ENCODE measurements at regions not wholly inside any gene's neighbourhood (a gene's known extent, or its start where the extent isn't known, plus 50 kb on each side); places are given as distances from the start of the nearest gene placed in this dataset.

DNA sequence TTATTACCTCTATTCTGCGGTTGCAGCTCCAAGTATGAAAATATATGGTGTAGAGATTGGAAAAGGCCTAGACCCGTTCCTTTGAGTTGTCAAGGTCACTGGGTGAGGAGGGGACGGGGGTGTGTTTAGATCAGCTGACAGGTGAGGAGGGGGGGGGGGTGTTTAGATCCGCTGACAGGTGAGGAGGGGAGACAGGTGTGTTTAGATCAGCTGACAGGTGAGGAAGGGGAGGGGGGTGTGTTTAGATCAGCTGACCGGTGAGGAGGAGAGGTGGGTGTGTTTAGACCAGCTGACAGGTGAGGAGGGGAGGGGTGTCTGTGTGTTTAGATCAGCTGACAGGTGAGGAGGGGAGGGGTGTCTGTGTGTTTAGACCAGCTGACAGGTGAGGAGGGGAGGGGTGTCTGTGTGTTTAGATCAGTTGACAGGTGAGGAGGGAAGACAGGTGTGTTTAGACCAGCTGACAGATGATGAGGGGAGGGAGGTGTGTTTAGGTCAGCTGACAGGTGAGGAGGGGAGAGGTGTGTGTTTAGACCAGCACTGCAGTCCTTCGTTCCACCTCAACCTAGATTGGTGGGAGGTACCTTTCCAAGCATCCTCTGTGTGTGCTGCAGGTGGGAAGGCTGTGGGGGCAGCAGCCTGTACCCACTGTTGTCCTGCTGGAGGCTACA lies 655.0 kb upstream of the ADARB2 start:
- Mint-ChIP-seq H3K27ac (ENCODE audit: unreplicated experiment) (no peak overlapping the region), H3K27me3 (ENCODE audit: unreplicated experiment) (peaks cover 22% of the 10 kb centered on the region), H3K4me1 (ENCODE audit: unreplicated experiment) (no peaks in the 10 kb centered on the region), H3K36me3 (ENCODE audit: unreplicated experiment) (no peaks in the 10 kb centered on the region), H3K4me3 (ENCODE audit: unreplicated experiment) (no peak overlapping the region), H3K9me3 (ENCODE audit: unreplicated experiment) (no peaks in the 10 kb centered on the region)
- DNase-seq (ENCODE audit: extremely low spot score, unreplicated experiment) = no peak
- TF ChIP-seq, protein P1, sequence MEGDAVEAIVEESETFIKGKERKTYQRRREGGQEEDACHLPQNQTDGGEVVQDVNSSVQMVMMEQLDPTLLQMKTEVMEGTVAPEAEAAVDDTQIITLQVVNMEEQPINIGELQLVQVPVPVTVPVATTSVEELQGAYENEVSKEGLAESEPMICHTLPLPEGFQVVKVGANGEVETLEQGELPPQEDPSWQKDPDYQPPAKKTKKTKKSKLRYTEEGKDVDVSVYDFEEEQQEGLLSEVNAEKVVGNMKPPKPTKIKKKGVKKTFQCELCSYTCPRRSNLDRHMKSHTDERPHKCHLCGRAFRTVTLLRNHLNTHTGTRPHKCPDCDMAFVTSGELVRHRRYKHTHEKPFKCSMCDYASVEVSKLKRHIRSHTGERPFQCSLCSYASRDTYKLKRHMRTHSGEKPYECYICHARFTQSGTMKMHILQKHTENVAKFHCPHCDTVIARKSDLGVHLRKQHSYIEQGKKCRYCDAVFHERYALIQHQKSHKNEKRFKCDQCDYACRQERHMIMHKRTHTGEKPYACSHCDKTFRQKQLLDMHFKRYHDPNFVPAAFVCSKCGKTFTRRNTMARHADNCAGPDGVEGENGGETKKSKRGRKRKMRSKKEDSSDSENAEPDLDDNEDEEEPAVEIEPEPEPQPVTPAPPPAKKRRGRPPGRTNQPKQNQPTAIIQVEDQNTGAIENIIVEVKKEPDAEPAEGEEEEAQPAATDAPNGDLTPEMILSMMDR (IDR thresholded peaks at IDR 0.05) = no peak

DNA sequence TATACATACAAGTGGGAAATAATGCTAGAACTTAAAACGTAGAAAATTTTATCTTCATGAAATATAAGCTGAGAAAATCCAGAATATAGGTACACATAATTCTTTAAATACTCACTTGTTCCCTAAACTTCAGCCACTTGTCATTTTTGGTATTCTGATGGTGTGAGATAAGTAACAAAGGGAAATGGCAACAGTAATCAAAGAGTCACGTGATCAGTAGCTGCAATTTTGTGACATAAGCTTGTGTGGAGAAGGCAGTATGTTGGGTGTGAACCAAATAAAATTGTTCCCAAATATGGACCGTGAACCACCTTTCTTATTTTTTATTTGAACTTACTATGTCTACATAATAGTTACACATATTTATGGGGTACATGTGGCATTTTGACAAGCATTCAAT lies 650.3 kb upstream of the ADARB2 start:
- H3K9me3 Mint-ChIP-seq (ENCODE audit: unreplicated experiment) = peaks cover 6% of the 10 kb centered on the region
- no peak overlapping the region for H3K27ac Mint-ChIP-seq (ENCODE audit: unreplicated experiment)
- H3K4me1 Mint-ChIP-seq (ENCODE audit: unreplicated experiment) = no peaks in the 10 kb centered on the region
- H3K27me3 Mint-ChIP-seq (ENCODE audit: unreplicated experiment) = peaks cover 26% of the 10 kb centered on the region
- TF ChIP-seq, protein P1 (IDR thresholded peaks at IDR 0.05) = no peak
- no peaks in the 10 kb centered on the region for H3K36me3 Mint-ChIP-seq (ENCODE audit: unreplicated experiment)
- H3K4me3 Mint-ChIP-seq (ENCODE audit: unreplicated experiment) = no peak overlapping the region
- no peak for DNase-seq (ENCODE audit: extremely low spot score, unreplicated experiment)

DNA sequence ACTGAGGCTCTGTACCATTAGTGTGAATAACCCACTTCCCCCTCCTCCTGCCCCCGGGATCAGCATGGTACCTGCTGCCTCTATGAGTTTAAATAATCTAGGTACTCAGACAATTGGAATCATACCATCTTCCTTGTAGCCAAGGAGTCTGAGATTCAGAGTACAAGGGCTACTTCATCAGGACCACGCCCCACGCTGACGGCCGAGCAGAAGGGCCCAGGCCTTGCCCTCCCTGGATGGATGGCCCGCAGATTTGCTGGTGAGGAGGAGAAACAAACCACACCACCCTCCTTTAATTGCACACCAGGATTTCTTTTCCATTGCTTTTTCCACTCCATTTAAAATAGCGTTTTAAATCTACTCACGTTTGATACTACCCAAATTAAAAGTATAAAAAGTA lies 649.9 kb upstream of the ADARB2 start:
- H3K4me1 Mint-ChIP-seq (ENCODE audit: unreplicated experiment) = no peaks in the 10 kb centered on the region
- H3K27ac Mint-ChIP-seq (ENCODE audit: unreplicated experiment) = no peak overlapping the region
- H3K36me3 Mint-ChIP-seq (ENCODE audit: unreplicated experiment) = no peaks in the 10 kb centered on the region

DNA sequence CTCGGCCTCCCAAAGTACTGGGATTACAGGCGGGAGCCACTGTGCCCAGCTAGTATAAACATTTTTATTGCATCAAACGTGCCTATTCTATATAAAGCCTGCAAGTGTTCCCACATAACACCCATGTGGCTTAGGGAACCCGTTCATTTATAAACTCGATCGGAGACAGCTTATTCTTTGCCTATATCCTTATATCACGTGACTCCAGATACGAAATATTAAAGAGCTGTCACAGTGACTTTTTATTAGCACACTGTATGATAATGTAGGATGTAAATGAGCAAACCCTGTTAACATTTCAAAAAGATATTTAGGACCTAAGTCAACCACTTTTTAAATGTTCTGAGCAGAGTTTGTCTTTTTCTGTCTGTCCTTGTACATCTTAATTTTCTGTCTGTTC lies 642.9 kb upstream of the ADARB2 start:
- no peaks in the 10 kb centered on the region for H3K36me3 Mint-ChIP-seq (ENCODE audit: unreplicated experiment)
- DNase-seq (ENCODE audit: extremely low spot score, unreplicated experiment) = no peak
- H3K27ac Mint-ChIP-seq (ENCODE audit: unreplicated experiment) = no peak overlapping the region
- H3K9me3 Mint-ChIP-seq (ENCODE audit: unreplicated experiment) = peaks cover 6% of the 10 kb centered on the region
- H3K4me1 Mint-ChIP-seq (ENCODE audit: unreplicated experiment) = no peaks in the 10 kb centered on the region
- H3K4me3 Mint-ChIP-seq (ENCODE audit: unreplicated experiment) = no peak overlapping the region
- H3K27me3 Mint-ChIP-seq (ENCODE audit: unreplicated experiment) = peaks cover 17% of the 10 kb centered on the region
- TF ChIP-seq, protein P1 (IDR thresholded peaks at IDR 0.05) = no peak

More for the DNA sequence above, 649.9 kb upstream of the ADARB2 start:
- TF ChIP-seq, protein P1 (IDR thresholded peaks at IDR 0.05) = no peak
- peaks cover 26% of the 10 kb centered on the region for H3K27me3 Mint-ChIP-seq (ENCODE audit: unreplicated experiment)
- DNase-seq (ENCODE audit: extremely low spot score, unreplicated experiment) = no peak
- peaks cover 6% of the 10 kb centered on the region for H3K9me3 Mint-ChIP-seq (ENCODE audit: unreplicated experiment)
- H3K4me3 Mint-ChIP-seq (ENCODE audit: unreplicated experiment) = no peak overlapping the region

DNA sequence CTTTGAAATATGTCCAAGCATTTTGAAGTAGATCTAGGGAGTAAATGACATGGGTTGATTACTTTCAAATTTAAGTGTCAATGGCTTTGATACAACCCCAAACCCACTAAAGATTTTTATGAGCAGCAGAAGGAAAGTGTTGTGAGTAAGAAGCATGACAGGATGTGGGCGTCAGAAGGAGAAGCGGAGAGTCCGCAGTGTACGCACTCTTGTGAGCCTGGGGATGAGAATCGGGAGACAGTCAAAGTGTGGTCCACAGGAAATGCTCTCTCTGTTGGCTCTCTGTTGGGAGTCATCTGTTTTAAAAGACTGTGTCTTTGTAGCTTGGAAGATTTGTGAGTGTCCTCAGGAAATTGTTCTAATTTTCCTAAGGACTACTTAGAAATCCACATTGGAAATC lies 629.8 kb upstream of the ADARB2 start:
- TF ChIP-seq, protein P1 (IDR thresholded peaks at IDR 0.05) = no peak
- H3K4me3 Mint-ChIP-seq (ENCODE audit: unreplicated experiment) = no peak overlapping the region
- no peak for DNase-seq (ENCODE audit: extremely low spot score, unreplicated experiment)
- peaks cover 12% of the 10 kb centered on the region for H3K9me3 Mint-ChIP-seq (ENCODE audit: unreplicated experiment)
- H3K27ac Mint-ChIP-seq (ENCODE audit: unreplicated experiment) = no peak overlapping the region
- peaks cover 35% of the 10 kb centered on the region for H3K27me3 Mint-ChIP-seq (ENCODE audit: unreplicated experiment)
- H3K4me1 Mint-ChIP-seq (ENCODE audit: unreplicated experiment) = no peaks in the 10 kb centered on the region
- H3K36me3 Mint-ChIP-seq (ENCODE audit: unreplicated experiment) = no peaks in the 10 kb centered on the region
